ENCODE measurements at regions not wholly inside any gene's neighbourhood (a gene's known extent, or its start where the extent isn't known, plus 50 kb on each side); places are given as distances from the start of the nearest gene placed in this dataset.

DNA sequence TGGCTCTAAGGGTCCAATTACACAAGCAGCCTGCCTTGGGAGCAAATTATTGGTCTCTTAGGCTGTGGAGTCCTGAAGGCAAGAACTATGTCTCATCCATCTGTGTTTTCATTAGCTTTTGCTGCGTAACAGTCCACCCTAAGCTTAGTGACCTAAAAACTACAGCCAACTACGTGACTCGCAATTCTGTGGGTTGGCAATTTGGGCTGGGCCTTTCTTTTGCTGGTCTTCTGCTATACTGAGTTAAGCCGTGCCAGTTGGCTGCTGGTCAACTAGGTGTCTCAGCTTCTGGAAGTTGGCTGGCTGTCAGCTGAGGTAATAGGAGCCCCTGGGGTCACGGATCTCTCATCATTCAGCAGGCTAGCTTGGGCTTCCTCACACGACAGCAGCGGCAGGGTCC lies 205.6 kb upstream of the S100G start:
- no peak for DNase-seq (ENCODE audit: extremely low read depth in 1 of 2, low read depth in 1 of 2)

- peak in 1 of 2 donors; percentile 8 for DNase-seq (ENCODE audit: extremely low read depth in 1 of 2, low read depth in 1 of 2)
These were observed 204.7 kb upstream of the S100G start for GRCh38 chrX:16445166-16445752.

- DNase-seq (ENCODE audit: extremely low read depth in 1 of 2, low read depth in 1 of 2) = no peak
These were observed 198.6 kb upstream of the S100G start for GRCh38 chrX:16451334-16451733.

DNA sequence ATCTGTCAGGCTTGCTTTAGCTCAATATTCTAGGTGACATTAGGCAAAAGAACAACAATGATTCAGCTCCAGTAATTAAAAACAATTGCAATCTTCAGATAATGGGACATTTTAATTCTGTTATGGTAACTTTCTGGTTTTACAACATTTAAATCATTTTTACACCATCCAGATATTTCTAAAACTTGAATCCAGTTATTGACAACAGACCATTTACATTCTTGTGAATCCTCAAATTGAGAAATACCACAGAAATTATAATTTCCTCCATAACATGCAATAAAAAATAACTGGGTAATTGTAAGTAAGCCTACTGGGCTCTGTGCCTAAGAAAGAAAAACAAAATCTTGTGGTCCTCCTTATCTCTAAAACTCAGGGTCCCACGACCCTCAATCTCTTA lies 195.0 kb upstream of the S100G start:
- DNase-seq (ENCODE audit: extremely low read depth in 1 of 2, low read depth in 1 of 2) = no peak

DNA sequence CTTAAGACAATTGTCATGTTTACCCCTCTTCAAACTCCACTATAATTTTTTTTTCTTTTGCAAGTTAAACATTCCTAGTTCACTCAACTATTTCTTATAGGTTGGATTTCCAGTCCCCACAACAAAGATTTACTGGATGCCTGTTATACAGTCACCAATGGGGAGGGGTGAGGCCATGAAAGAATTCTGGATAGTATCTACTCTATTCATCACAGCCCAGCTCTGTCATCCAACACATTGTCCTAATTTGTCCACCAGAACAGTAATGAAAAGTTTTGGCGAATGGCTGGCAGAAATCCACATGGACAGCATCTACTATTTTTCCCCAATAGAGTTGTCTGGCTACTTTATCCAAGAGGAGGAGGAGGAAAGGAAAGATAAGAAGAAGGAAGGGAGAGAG lies 192.7 kb upstream of the S100G start:
- DNase-seq (ENCODE audit: extremely low read depth in 1 of 2, low read depth in 1 of 2) = no peak

- no peak for DNase-seq (ENCODE audit: extremely low read depth in 1 of 2, low read depth in 1 of 2)
These were observed 191.8 kb upstream of the S100G start for GRCh38 chrX:16458208-16458607.

DNA sequence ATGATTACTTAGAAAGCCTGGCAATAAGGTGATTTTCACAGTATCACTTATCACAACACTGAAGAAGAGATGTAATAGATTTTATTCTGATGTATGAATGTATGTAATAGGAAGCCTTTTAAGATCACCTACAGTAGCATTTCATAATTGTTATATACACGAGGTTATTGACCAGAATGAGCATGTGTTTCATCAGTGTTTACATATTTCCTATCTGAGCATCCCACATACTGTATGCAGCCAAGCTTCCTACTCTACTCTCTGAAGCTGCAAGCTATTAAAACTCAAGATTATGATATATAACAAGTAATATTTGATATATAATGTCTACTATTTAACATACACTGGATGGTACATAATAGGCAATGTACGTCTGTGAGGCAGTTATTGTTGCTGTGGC lies 190.9 kb upstream of the S100G start:
- DNase-seq (ENCODE audit: extremely low read depth in 1 of 2, low read depth in 1 of 2) = no peak

- DNase-seq (ENCODE audit: extremely low read depth in 1 of 2, low read depth in 1 of 2) = no peak
These were observed 188.0 kb upstream of the S100G start for GRCh38 chrX:16461968-16462367.

GRCh38 chrX:16462912-16463311 lies 187.0 kb upstream of the S100G start:
- no peak for DNase-seq (ENCODE audit: extremely low read depth in 1 of 2, low read depth in 1 of 2)

DNA sequence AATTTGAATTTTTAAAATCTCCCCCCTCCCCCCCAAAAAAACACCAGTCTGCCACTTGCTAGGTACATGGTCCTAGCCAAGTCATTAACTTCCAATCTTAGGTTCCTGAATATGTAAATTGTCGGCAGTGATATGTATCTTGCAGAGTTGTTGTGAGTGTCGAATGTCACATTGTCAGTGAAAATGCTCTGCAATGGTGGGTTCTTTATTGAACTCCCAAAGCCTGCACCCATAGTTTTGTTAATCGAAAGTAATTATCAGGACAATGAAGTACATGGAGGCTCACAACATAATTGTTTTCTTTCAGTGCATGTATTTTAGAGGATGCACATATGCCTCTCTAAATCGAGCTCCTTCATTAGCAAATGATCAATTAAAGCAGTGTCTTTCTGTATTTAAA lies 185.6 kb upstream of the S100G start:
- DNase-seq (ENCODE audit: extremely low read depth in 1 of 2, low read depth in 1 of 2) = no peak

DNA sequence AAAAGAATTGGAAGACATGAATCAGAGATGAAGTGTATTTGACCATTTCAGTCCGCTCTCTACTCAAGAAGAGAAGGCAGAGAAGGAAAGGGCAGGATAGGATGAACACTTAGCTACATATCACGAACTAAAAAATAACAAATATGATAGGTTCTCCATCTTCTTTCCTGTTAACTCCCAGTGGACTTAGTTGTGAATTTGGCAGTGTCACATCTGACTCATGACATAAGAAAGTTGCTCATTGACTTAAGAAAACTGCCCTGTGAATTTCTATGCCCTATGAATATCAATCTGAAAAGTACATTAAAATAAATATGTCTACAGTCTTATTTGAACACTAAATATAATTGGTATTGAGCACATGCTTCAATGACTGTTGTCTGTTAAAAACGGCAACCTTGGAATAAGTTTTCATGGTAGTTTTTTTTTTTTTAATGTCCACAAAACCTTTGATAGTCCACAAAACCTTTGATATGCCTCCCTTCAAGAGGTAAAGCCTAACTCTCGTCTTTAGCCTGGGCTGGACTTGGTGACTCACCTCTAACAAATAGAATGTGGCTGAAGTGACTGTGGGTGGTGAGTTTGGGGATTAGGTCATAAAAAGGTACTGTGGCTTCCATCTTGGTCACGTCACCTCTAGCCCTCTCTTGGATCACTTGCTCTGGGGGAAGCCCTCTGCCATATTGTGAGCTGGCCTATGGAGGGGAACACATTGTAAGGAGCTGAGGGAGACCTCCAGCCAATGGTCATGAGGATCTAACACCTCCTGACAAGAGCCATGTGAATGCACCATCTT lies 184.7 kb upstream of the S100G start:
- DNase-seq (ENCODE audit: extremely low read depth in 1 of 2, low read depth in 1 of 2) = no peak

DNA sequence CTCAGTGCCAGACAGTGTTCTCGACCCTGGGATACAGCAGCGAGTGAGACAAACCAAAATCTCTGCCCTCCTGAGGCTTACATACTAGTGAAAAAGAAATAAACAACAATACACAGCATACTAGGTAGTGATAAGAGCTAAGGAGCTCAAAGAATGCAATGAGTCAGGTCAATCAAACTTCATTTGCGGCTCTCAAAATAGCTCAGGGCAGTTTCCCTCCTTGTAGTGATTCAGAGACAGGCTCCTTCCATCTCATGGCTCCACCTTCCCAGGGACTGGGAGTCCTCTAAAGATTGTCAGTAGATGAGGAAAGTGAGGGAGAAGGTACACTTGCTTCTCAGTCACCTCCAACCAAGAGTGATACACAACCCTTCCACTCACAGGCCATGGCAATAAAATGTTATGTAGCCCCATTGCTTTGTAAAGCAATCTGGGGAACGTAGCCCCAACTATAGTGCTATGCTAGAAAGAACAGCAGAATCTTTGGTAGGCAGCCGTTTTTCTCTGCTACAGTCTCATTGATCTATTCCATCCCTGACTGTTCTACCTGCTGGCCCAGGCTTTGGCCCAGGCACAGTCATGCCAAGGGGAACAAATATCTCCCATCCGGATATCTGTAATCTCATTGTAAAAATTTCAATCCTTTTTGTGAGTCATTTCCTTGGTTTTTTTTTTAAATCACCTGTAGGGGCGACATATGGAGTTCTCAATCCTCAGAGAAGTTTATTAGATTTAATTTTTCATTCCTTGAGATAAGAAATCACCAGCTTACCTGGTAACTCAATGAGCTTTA lies 183.1 kb upstream of the S100G start:
- DNase-seq (ENCODE audit: extremely low read depth in 1 of 2, low read depth in 1 of 2) = no peak

DNA sequence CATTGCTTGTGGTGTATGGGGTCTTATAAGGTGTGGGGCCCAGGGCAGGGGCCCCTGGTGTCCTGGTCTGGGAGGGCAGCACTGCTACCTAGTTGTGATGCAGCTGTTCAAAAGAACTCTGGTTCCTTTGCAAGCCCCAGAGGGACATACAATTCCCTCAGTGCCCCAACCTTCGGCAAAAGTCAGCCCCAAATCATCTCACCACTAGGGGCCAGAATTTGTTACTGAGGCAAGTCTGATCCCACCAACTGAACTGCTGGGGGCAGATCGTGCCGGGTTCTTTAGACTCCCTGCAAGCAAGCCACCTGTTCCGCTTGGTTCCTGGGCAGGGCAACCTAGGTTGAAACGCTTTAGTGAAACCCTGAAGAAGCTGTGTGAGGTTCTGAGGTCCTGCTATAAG lies 180.1 kb upstream of the S100G start:
- DNase-seq (ENCODE audit: extremely low read depth in 1 of 2, low read depth in 1 of 2) = no peak

DNA sequence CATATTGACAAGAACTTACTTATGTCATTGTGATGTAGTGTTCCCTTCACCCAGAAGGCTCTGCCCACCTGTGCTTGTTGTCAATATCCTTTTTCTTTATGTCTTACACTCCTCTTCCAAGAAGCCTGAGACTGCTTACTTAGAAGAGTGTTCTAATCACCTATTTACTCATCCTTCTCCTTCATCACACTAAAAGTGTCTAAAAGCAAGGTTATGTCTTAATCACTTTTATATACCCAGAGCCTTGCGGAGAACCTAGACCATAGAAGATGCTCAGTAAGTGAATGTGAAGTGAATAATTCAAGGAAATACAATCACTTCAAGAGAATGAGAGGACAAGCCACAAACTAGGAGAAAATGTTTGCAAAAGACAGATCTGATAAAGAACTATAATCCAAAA lies 177.6 kb upstream of the S100G start:
- DNase-seq (ENCODE audit: extremely low read depth in 1 of 2, low read depth in 1 of 2) = no peak

- DNase-seq (ENCODE audit: extremely low read depth in 1 of 2, low read depth in 1 of 2) = no peak
These were observed 175.4 kb upstream of the S100G start for GRCh38 chrX:16474511-16474910.

- no peak for DNase-seq (ENCODE audit: extremely low read depth in 1 of 2, low read depth in 1 of 2)
These were observed 173.9 kb upstream of the S100G start for GRCh38 chrX:16476009-16476408.

DNA sequence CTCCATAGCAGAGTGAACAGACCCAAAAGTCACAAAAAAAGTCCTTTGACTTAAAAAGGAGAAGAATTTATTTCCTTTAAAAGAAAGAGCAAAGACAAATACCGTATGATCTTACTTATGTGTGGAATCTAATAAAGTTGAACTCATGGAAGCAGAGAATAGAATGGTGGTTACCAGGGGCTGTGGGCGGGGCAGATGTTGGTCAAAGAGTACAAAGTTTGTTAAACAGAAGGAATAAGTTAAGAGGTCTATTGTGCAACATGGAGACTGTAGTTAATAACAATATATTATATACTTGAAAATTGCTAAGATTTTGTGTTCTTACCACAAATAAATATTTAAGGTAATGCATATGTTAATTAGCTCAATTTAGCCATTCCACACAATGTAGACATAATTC lies 173.3 kb upstream of the S100G start:
- DNase-seq (ENCODE audit: extremely low read depth in 1 of 2, low read depth in 1 of 2) = no peak

- no peak for DNase-seq (ENCODE audit: extremely low read depth in 1 of 2, low read depth in 1 of 2)
These were observed 170.6 kb upstream of the S100G start for GRCh38 chrX:16479206-16479869.

DNA sequence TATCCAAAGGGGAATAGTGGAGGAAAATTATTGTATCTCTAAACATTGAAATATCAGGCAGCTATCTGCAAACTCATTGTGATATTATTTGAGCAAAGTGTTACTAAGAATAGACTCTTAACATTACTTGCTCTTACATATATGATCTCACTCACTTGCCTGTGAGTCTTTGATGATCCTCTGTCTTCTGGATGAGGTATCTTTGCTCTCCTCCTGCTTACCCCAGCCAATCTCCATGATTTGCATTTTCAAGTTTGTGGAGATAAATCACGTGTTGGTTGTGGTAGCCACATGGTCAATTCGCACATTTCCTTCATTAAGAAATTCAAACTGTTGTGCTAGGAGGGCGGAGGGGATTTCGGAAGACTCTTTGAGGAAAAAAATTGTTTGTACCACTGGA lies 169.9 kb upstream of the S100G start:
- DNase-seq (ENCODE audit: extremely low read depth in 1 of 2, low read depth in 1 of 2) = no peak

DNA sequence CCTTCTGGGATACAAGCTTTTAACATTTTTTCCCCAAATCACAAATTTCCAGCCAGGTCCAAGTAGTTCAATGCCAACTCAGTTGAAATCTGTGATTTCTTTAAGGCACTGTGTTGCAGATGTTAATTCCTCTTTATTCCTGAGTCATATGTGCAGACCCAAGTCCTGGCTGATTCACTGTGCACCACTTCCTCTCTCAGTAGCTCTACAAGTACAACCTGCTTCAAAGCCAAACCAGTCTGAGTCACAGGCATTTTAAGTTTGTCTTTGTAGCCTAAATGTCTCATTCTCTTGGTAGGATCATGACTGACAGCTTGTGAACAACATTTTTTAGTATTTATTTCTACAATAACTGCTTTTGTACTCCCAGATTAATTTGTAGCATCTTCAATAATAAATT lies 165.6 kb upstream of the S100G start:
- DNase-seq (ENCODE audit: extremely low read depth in 1 of 2, low read depth in 1 of 2) = peak in 1 of 2 donors; percentile 23

DNA sequence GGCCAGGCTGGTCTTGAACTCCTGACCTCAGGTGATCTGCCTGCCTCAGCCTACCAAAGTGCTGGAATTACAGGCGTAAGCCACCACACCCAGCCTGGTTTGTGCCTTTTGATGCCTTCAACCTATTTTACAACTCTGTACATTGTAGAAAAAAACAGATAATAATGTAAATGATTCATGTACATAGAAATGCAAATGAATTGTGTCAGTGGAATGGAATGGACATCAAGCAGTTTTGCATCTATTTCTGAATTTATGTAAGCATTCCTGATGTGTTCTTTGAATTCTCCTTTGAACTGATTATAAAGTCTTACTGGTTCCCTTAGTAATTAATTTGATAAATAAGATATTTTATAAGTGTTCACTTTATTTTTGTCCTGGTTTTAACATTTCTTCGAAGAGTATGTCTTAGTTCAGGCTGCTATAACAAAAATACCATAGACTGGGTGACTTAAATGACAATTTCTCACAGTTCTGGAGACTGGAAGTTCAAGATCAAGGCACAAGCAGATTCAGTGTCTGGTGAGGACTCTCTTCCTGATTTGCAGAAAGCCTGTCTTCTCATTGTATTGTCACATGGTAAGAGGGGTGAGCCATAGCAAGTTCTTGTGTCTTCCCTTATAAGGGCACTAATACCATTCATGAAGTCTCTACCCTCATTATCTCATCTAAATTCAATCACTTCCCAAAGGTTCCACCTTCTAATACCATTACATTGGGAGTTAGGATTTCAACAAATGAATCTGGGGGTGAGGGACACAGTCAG lies 162.2 kb upstream of the S100G start:
- DNase-seq (ENCODE audit: extremely low read depth in 1 of 2, low read depth in 1 of 2) = no peak
